HAP-1 (cell line): ENCODE measurements at regions not wholly inside any gene's neighbourhood (a gene's known extent, or its start where the extent isn't known, plus 50 kb on each side); places are given as distances from the start of the nearest gene placed in this dataset.

Experiments used
- DNase-seq, 2 experiments: peaks; one replicate each; pipeline ENCODE4 v3.0.0-alpha.2; 2016 to 2020; ENCODE audit warnings: low spot score in 2 of 2
- H3K27me3 ChIP-seq: fragments of 250-450 bp; sonication (Bioruptor Pico); 2 replicates; pipeline ENCODE4 v1.5.1; 2020; ENCODE audit warnings: low read depth, mild to moderate bottlenecking, moderate library complexity
- H3K36me3 ChIP-seq: fragments of 250-450 bp; sonication (Bioruptor Pico); replicated peaks from 2 replicates; pipeline ENCODE4 v1.5.1; 2020; ENCODE audit warnings: mild to moderate bottlenecking
- H3K4me1 ChIP-seq: fragments of 250-450 bp; sonication (Bioruptor Pico); 2 replicates; pipeline ENCODE4 v1.5.1; 2020; ENCODE audit warnings: mild to moderate bottlenecking
- H3K4me3 ChIP-seq: fragments of 250-450 bp; sonication (Bioruptor Pico); 2 replicates; pipeline ENCODE4 v1.5.1; 2020; ENCODE audit warnings: mild to moderate bottlenecking, moderate library complexity
- H3K9me3 ChIP-seq: fragments of 250-450 bp; sonication (Bioruptor Pico); 2 replicates; pipeline ENCODE4 v1.5.1; 2020; ENCODE audit warnings: mild to moderate bottlenecking, moderate library complexity
- in situ Hi-C: fragments of 300-500 bp; cut with MboI; formaldehyde crosslinking; loops from 3 replicates; pipeline ENCODE4 v1.14.3; 2020; ENCODE audit warnings: low sequenced_read_pairs, inconsistent platforms, mixed read lengths

DNA sequence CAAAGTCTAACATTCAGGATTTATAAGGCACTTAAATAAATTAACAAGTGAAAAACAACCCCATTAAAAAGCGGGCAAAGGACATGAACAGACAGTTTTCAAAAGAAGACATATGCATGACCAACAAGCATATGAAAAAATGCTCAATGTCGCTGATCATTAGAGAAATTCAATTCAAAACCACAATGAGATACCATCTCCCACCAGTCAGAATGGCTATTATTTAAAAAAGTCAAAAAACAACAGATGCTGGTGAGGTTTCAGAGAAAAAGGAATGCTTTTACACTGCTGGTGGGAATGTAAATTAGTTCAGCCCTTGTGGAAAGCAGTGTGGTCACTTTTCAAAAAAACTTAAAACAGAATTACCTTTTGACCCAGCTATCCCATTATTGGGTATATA lies 60.7 kb upstream of the BDKRB2 start:
- DNase-seq = peak in 1 of 2 experiments; percentile 13
- Histone ChIP-seq H3K4me1 (no peaks in the 10 kb centered on the region), H3K36me3 (no peaks in the 10 kb centered on the region), H3K9me3 (no peaks in the 10 kb centered on the region), H3K4me3 (no peak overlapping the region), H3K27me3 (no peaks in the 10 kb centered on the region)
- in situ Hi-C loops = no loop called here

DNA sequence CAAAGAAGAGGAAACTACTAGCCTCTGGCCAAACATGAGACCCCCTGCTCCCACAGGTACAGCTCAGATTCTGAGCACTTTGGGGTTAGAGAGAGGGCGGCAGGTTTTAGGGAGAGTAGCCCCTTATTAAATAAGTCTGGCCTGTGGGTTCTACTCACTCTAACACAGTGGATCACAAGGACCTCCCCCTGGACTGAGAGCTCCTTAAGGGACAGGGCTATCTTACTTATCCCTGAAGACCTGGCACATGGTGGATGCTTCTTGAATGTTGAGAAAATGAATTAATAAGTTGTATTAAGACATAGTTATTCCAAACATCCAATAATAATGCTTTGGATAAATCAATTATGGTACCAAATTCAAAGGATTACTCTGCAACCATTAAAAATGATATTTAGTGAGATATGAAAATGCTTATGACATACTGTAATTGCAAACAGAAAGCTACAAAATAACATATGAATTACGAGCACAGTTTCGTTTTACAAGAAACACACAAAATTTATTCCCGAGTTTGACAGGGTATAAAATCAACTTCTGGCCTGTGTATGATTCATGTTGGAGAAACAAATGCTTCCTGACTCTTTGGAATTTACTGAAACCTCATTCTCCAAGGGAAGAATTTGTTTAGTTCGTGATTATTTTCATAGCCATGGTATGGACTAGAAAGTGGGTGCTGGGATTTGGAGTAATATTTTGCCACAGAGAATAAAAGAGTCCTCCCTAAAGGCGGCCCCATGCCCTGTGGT lies 59.3 kb upstream of the BDKRB2 start:
- H3K9me3 ChIP-seq = no peaks in the 10 kb centered on the region
- no peak overlapping the region for H3K4me3 ChIP-seq
- H3K27me3 ChIP-seq = no peaks in the 10 kb centered on the region
- H3K4me1 ChIP-seq = no peaks in the 10 kb centered on the region
- in situ Hi-C loops = no loop called here
- H3K36me3 ChIP-seq = no peaks in the 10 kb centered on the region
- no peak for DNase-seq

DNA sequence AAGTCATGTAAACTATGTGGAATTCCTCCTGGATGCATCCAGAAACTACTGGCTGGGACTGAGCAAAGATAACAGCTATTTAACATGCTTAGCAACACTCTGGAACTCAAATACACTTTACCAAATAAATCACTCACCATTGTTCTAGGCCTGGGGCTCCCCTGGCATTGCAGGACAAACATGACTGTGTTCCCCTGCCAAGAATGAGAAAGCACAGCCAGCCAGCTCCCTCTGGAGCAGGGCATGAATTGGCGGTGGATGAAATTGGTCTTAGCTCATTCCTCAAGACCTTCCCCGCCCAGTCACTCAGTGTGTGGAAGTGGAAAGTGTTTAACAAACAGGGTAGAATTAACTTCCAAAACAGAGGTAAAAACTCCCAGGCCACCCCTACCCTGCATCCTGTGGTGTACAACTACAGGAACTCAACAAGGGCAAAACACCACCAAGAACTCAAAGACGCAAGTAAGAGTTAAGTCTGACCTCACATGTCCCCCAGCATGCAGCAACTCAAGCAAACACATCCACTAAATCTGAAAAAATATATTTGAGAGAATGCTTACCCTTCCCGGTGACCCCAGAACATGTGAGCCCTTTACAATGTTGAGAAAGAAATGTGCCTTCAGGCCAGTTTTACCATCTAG lies 58.4 kb upstream of the BDKRB2 start:
- H3K27me3 ChIP-seq = no peaks in the 10 kb centered on the region
- H3K4me1 ChIP-seq = no peaks in the 10 kb centered on the region
- in situ Hi-C loops = no loop called here
- H3K9me3 ChIP-seq = no peaks in the 10 kb centered on the region
- no peaks in the 10 kb centered on the region for H3K36me3 ChIP-seq
- DNase-seq = no peak
- no peak overlapping the region for H3K4me3 ChIP-seq

DNA sequence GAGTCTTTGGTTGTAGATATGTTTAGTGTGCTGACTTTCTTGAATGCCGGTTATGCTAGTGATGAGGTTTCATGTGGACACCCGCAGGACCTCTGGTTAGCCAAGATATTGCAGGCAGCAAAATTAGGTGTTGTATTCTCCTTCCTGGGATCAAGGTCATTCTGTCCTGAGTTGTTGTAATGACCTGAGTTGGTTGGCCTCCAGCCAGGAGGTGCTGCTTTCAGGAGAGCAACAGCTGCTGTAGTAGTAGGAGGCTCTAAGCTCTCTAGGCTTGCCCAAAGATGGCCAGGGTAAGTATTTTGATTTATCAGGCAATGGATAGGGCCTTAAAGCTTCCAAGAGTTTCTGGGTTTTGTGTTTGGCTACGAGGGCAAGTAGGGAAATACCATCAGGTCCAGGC lies 56.0 kb upstream of the BDKRB2 start:
- Histone ChIP-seq H3K4me3 (no peak overlapping the region), H3K4me1 (no peaks in the 10 kb centered on the region), H3K27me3 (0 out of 2 replicates have a peak, but pooled peaks cover 3% of the 10 kb centered on the region), H3K36me3 (no peaks in the 10 kb centered on the region), H3K9me3 (no peaks in the 10 kb centered on the region)
- in situ Hi-C loops = no loop called here
- DNase-seq = no peak

DNA sequence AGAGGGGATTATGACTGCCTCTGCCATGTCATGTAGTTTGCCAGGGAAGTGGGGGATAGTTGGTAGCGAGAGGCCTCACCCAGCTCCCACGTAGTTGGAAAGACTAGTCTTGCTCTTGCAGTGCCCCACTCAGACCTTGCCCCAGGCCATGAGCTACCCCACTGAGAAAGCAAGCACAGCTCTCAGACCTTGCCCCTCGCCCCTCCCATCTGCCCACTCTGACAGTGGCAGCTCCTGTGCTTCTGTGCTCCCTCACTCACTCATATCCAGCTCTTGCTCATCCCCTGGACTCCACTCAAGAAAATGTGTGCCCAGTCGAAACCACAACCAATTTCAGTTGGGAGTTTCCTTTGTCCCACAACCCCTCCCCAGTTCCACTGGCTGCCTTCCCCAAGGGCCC lies 55.5 kb upstream of the BDKRB2 start:
- in situ Hi-C loops = no loop called here
- H3K27me3 ChIP-seq = 0 out of 2 replicates have a peak, but pooled peaks cover 3% of the 10 kb centered on the region
- no peak overlapping the region for H3K4me3 ChIP-seq
- H3K9me3 ChIP-seq = no peaks in the 10 kb centered on the region
- H3K36me3 ChIP-seq = no peaks in the 10 kb centered on the region
- no peak for DNase-seq
- no peaks in the 10 kb centered on the region for H3K4me1 ChIP-seq

DNA sequence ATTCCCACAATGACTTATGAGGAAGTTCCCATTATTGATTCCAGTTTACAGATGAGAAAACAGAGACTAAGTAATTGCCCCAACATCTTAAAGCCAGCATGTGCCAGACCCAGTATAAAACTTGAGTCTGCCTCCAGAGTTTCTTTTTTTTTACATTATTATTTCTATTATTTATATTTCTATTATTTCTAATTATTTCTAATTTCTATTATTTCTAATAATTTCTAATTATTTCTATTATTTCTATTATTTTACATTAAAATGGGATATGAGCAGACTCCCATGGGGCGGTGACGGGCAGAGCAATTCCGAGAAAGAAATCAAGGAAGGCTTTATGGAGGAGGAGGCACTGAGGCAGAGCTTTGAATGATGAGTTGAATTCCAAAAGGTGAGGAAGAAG lies 54.4 kb upstream of the BDKRB2 start:
- H3K4me1 ChIP-seq = no peaks in the 10 kb centered on the region
- H3K27me3 ChIP-seq = 0 out of 2 replicates have a peak, but pooled peaks cover 3% of the 10 kb centered on the region
- in situ Hi-C loops = no loop called here
- H3K4me3 ChIP-seq = no peak overlapping the region
- DNase-seq = no peak
- H3K36me3 ChIP-seq = no peaks in the 10 kb centered on the region
- H3K9me3 ChIP-seq = no peaks in the 10 kb centered on the region

DNA sequence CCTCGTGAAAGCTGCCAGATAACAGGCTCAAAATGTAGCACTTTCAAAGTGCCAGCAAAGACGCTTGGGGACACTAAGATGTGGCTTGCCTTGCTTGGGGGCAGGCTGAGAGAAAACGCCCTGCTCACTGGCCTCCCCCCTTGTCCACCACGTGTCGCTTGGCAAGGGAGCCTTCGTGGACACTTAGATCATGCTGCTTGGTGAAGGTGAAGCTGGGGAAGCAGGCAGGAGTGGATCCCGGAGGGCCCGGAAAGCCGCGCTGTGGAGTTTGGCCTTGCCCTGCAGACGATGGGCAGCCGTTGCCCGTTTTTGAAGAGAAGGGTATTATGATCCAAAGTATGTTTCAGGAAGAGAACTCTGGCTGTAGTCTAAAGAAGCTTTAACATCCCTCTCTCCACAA lies 53.4 kb upstream of the BDKRB2 start:
- no peak overlapping the region for H3K4me3 ChIP-seq
- 0 out of 2 replicates have a peak, but pooled peaks cover 3% of the 10 kb centered on the region for H3K27me3 ChIP-seq
- DNase-seq = no peak
- H3K36me3 ChIP-seq = no peaks in the 10 kb centered on the region
- in situ Hi-C loops = no loop called here
- no peaks in the 10 kb centered on the region for H3K4me1 ChIP-seq
- no peaks in the 10 kb centered on the region for H3K9me3 ChIP-seq

DNA sequence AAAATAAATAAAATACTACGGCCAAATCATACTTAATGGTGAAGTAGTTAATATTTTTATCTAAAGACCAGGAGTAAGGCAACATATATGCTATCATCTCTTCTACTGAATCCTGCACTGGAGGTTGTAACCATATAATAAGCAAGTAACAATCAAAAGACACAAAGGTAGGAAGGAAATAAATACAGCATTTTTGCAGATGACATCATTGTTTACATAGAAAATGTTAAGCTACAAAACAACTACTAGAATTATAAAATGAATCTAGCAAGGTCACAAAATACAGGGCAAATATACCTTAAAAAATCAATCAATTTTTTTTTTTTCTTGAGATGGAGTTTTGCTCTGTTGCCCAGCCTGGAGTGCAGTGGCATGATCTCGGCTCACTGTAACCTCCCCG lies 51.6 kb upstream of the BDKRB2 start:
- in situ Hi-C loops = no loop called here
- DNase-seq = no peak
- Histone ChIP-seq H3K27me3 (0 out of 2 replicates have a peak, but pooled peaks cover 3% of the 10 kb centered on the region), H3K4me3 (no peak overlapping the region), H3K9me3 (no peaks in the 10 kb centered on the region), H3K36me3 (no peaks in the 10 kb centered on the region), H3K4me1 (no peaks in the 10 kb centered on the region)
